Liver (tissue), 8 donors: ENCODE measurements at regions not wholly inside any gene's neighbourhood (a gene's known extent, or its start where the extent isn't known, plus 50 kb on each side); places are given as distances from the start of the nearest gene placed in this dataset.

Experiments
- DNase-seq: peaks from one replicate; pipeline ENCODE4 v3.0.0-alpha.2; 2017; ENCODE audit warnings: low spot score
- H3K27ac ChIP-seq, 2 donors: one replicate each; pipeline ENCODE4 v1.7.0; 2013; ENCODE audit warnings: inconsistent platforms in 2 of 2, low read length in 2 of 2, control low read depth in 1 of 2, low read depth in 1 of 2, mild to moderate bottlenecking in 1 of 2
- H3K27me3 ChIP-seq, 4 donors: one replicate each; pipeline versions ENCODE4 v1.6.1 to v1.7.0; 2013; ENCODE audit warnings: low read length in 3 of 4, inconsistent platforms in 1 of 4, mild to moderate bottlenecking in 1 of 4, moderate library complexity in 1 of 4; ENCODE audit not compliant: control insufficient read depth in 4 of 4, insufficient read depth in 4 of 4
- H3K36me3 ChIP-seq, 4 donors: one replicate each; pipeline versions ENCODE4 v1.6.1 to v1.7.0; 2013; ENCODE audit warnings: low read length in 3 of 4, mild to moderate bottlenecking in 3 of 4, low read depth in 1 of 4, moderate library complexity in 1 of 4; ENCODE audit not compliant: control insufficient read depth in 4 of 4, insufficient read depth in 3 of 4
- H3K4me1 ChIP-seq, 4 donors: one replicate each; pipeline versions ENCODE4 v1.6.1 to v1.7.0; 2013; ENCODE audit warnings: low read length in 3 of 4, mild to moderate bottlenecking in 3 of 4, moderate library complexity in 1 of 4; ENCODE audit not compliant: control insufficient read depth in 4 of 4, insufficient read depth in 4 of 4
- H3K4me3 ChIP-seq, 3 donors: one replicate each; pipeline versions ENCODE4 v1.6.1 to v1.7.0; 2013; ENCODE audit warnings: low read length in 3 of 3, control low read depth in 1 of 3, low read depth in 1 of 3, mild to moderate bottlenecking in 1 of 3
- H3K9ac ChIP-seq, 2 donors: one replicate each; pipeline ENCODE4 v1.7.0; 2013; ENCODE audit warnings: low read length in 2 of 2, mild to moderate bottlenecking in 2 of 2, moderate library complexity in 2 of 2, control low read depth in 1 of 2, low read depth in 1 of 2
- H3K9me3 ChIP-seq, 4 donors: one replicate each; pipeline versions ENCODE4 v1.6.1 to v1.7.0; 2013; ENCODE audit warnings: low read length in 3 of 4; ENCODE audit not compliant: control insufficient read depth in 4 of 4
- ATF3 ChIP-seq: IDR thresholded peaks from 2 replicates; pipeline ENCODE4 v1.6.1; 2016; ENCODE audit warnings: antibody characterized with exemption
- CTCF ChIP-seq: fragments of 150-350 bp; IDR thresholded peaks from 2 replicates; pipeline ENCODE4 v1.5.1; 2017; ENCODE audit warnings: improper control_type of control experiment, low read depth, low read length; ENCODE audit not compliant: missing input control
- EGR1 ChIP-seq, 2 donors: IDR thresholded peaks; 2 replicates each; pipeline ENCODE4 v1.6.1; 2016 to 2018; ENCODE audit warnings: antibody characterized with exemption in 2 of 2, low read depth in 2 of 2
- FOXA1 ChIP-seq: IDR thresholded peaks from 2 replicates; pipeline ENCODE4 v1.6.1; 2016; ENCODE audit warnings: antibody characterized with exemption
- FOXA2 ChIP-seq: IDR thresholded peaks from 2 replicates; pipeline ENCODE4 v1.6.1; 2016; ENCODE audit warnings: antibody characterized with exemption
- GABPA ChIP-seq, 2 donors: IDR thresholded peaks in 1 of 2; conservative IDR thresholded peaks in 1 of 2; 2 replicates each; pipeline ENCODE4 v1.6.1; 2016; ENCODE audit warnings: antibody characterized with exemption in 2 of 2, mild to moderate bottlenecking in 1 of 2, moderate library complexity in 1 of 2
- HNF4A ChIP-seq, 2 donors: conservative IDR thresholded peaks; 2 replicates each; pipeline ENCODE4 v1.6.1; 2016; ENCODE audit warnings: antibody characterized with exemption in 2 of 2, mild to moderate bottlenecking in 2 of 2
- HNF4G ChIP-seq: IDR thresholded peaks from 2 replicates; pipeline ENCODE4 v1.6.1; 2016; ENCODE audit warnings: antibody characterized with exemption
- JUND ChIP-seq, 2 donors: IDR thresholded peaks; 2 replicates each; pipeline ENCODE4 v1.6.1; 2016; ENCODE audit warnings: antibody characterized with exemption in 2 of 2
- MAX ChIP-seq: IDR thresholded peaks from 2 replicates; pipeline ENCODE4 v1.6.1; 2016; ENCODE audit warnings: antibody characterized with exemption
- NR2F2 ChIP-seq: IDR thresholded peaks from 2 replicates; pipeline ENCODE4 v1.6.1; 2016; ENCODE audit warnings: antibody characterized with exemption
- RAD21 ChIP-seq, 2 donors: IDR thresholded peaks; 2 replicates each; pipeline ENCODE4 v1.6.1; 2016; ENCODE audit warnings: antibody characterized with exemption in 2 of 2, mild to moderate bottlenecking in 2 of 2
- REST ChIP-seq: IDR thresholded peaks from 2 replicates; pipeline ENCODE4 v1.6.1; 2016; ENCODE audit warnings: antibody characterized with exemption, mild to moderate bottlenecking
- RXRA ChIP-seq, 2 donors: IDR thresholded peaks; 2 replicates each; pipeline ENCODE4 v1.6.1; 2017 to 2018; ENCODE audit warnings: antibody characterized with exemption in 2 of 2, mild to moderate bottlenecking in 1 of 2
- SP1 ChIP-seq: IDR thresholded peaks from 2 replicates; pipeline ENCODE4 v1.6.1; 2018; ENCODE audit warnings: antibody characterized with exemption, mild to moderate bottlenecking
- TAF1 ChIP-seq: conservative IDR thresholded peaks from 2 replicates; pipeline ENCODE4 v1.6.1; 2016; ENCODE audit warnings: antibody characterized with exemption, mild to moderate bottlenecking
- YY1 ChIP-seq: IDR thresholded peaks from 2 replicates; pipeline ENCODE4 v1.6.1; 2016; ENCODE audit warnings: antibody characterized with exemption, mild to moderate bottlenecking
- ZBTB33 ChIP-seq: IDR thresholded peaks from 2 replicates; pipeline ENCODE4 v1.6.1; 2016; ENCODE audit warnings: antibody characterized with exemption
- WGBS: extraction: QIAGEN DNeasy Blood & Tissue Kit; methylation state at CpG from one replicate; pipeline ENCODE4 v1.1.7; 2013; 5-methylcytosine and 5-hydroxymethylcytosine counted together
- donor health status: healthy.
- donor health status: healthy.
- donor health status: healthy.
- donor health status: healthy.
- donor health status: healthy.

- WGBS, result 93% methylated on average over 1 of the region's 1 CpG
- H3K27me3 ChIP-seq, result peaks cover 0 to 8% (median 0%) of the 10 kb centered on the region in 4 donors
- H3K36me3 ChIP-seq, result no peaks in the 10 kb centered on the region
- H3K4me3 ChIP-seq, result no peak overlapping the region
- H3K27ac ChIP-seq, result no peak overlapping the region
- TF ChIP-seq FOXA1 (no peak), TAF1 (no peak), HNF4G (no peak), MAX (no peak), RXRA (IDR thresholded peaks at IDR 0.05) (no peak), JUND (IDR thresholded peaks at IDR 0.05) (no peak), ATF3 (no peak), RAD21 (IDR thresholded peaks at IDR 0.05) (no peak), HNF4A (conservative IDR thresholded peaks at IDR 0.05) (no peak), FOXA2 (no peak), REST (no peak), NR2F2 (no peak), YY1 (no peak), SP1 (no peak), EGR1 (IDR thresholded peaks at IDR 0.05; ENCODE audit: low read depth in 2 of 2) (no peak), ZBTB33 (no peak), CTCF (no peak), GABPA (IDR thresholded peaks at IDR 0.05 in 1 of 2, conservative IDR thresholded peaks at IDR 0.05 in 1 of 2) (no peak)
- no peaks in the 10 kb centered on the region for H3K9me3 ChIP-seq
- no peak overlapping the region for H3K9ac ChIP-seq
- no peak for DNase-seq
- H3K4me1 ChIP-seq, result no peaks in the 10 kb centered on the region
Observed at GRCh38 chr3:117507958-117508357, 798.4 kb downstream of the TUSC7 start.
